K562 (cell line): ENCODE measurements at regions not wholly inside any gene's neighbourhood (a gene's known extent, or its start where the extent isn't known, plus 50 kb on each side); places are given as distances from the start of the nearest gene placed in this dataset.

ENCODE experiments used
- ATAC-seq: fragments of 200-7000 bp; cut with Tn5 transposase; 3 replicates; pipeline ENCODE4 v1.9.1; 2020; ENCODE audit warnings: moderate library complexity
- BruUV-seq: library from RNA; stranded (reverse); fragments of 400-500 nt; replicated peaks from 2 replicates; lab custom pipeline; 2021; lab: Mats Ljungman, UMichigan
- CTCF ChIA-PET: fragments of 300-600 bp; formaldehyde crosslinking; extraction: SDS; loops from one replicate; lab custom pipeline; 2021; ENCODE audit warnings: low intra/inter-chr PET ratio; lab: Yijun Ruan, JAX
- POLR2A ChIA-PET: fragments of 300-600, 350-650 bp; sonication (Branson Sonifier 250); formaldehyde crosslinking; extraction: SDS; loops from one replicate; lab custom pipeline; 2021; ENCODE audit warnings: antibody characterized with exemption, inconsistent platforms; lab: Yijun Ruan, JAX
- DNase-seq, 4 experiments: peaks; one replicate each; pipeline versions ENCODE4 v3.0.0 to v3.0.0-alpha.2; 2011 to 2018; ENCODE audit warnings: low spot score in 3 of 4, mixed read lengths in 3 of 4; ENCODE audit errors: extremely low read depth in 1 of 4
- FAIRE-seq: peaks from 2 replicates; lab custom pipeline; 2011; peaks lifted over from hg19 to GRCh38; lab: Jason Lieb, UNC
- H2AFZ ChIP-seq: 2 replicates; pipeline ENCODE4 v1.6.0; 2011; ENCODE audit warnings: low read depth, low read length, control low read depth, inconsistent platforms
- H3K27ac ChIP-seq: fragments of 200-600 bp; 3 replicates; pipeline ENCODE4 v1.8.0; 2011; ENCODE audit warnings: low read depth, mild to moderate bottlenecking, control low read depth, inconsistent platforms, low read length, moderate library complexity, mixed read lengths; ENCODE audit errors: extremely low read depth
- H3K27me3 ChIP-seq, 2 experiments: fragments of 300-600 bp in 1 of 2; 2 replicates in 1 of 2; 3 replicates in 1 of 2; pipeline versions ENCODE4 v1.6.0 to v1.8.0; 2011; ENCODE audit warnings: inconsistent platforms in 2 of 2, low read length in 2 of 2, mild to moderate bottlenecking in 1 of 2, mixed read lengths in 1 of 2, moderate library complexity in 1 of 2; ENCODE audit not compliant: control insufficient read depth in 2 of 2, insufficient read depth in 2 of 2
- H3K36me3 ChIP-seq: fragments of 300-600 bp; 3 replicates; pipeline ENCODE4 v1.8.0; 2011; ENCODE audit warnings: mild to moderate bottlenecking, low read length, inconsistent platforms; ENCODE audit not compliant: control insufficient read depth, insufficient read depth
- H3K4me1 ChIP-seq, 2 experiments: fragments of 200-600 bp in 1 of 2; replicated peaks in 1 of 2; 2 replicates in 1 of 2; 3 replicates in 1 of 2; pipeline versions ENCODE4 v1.5.1 to v1.8.0; 2011; ENCODE audit warnings: inconsistent platforms in 2 of 2, low read length in 2 of 2, mild to moderate bottlenecking in 1 of 2, mixed read lengths in 1 of 2, moderate library complexity in 1 of 2; ENCODE audit not compliant: control insufficient read depth in 2 of 2, insufficient read depth in 2 of 2
- H3K4me2 ChIP-seq: 2 replicates; pipeline ENCODE4 v1.6.1; 2011; ENCODE audit warnings: low read length, control low read depth, inconsistent platforms, mixed read lengths; ENCODE audit not compliant: insufficient read depth
- H3K4me3 ChIP-seq: fragments of 200-600 bp; sonication (generic), shearing (Covaris generic); 2 replicates; pipeline ENCODE4 v1.5.1; 2016; ENCODE audit warnings: control low read depth, inconsistent platforms
- H3K79me2 ChIP-seq: fragments of 200-600 bp; 3 replicates; pipeline ENCODE4 v1.8.0; 2011; ENCODE audit warnings: low read length, inconsistent platforms; ENCODE audit not compliant: control insufficient read depth, insufficient read depth
- H3K9ac ChIP-seq, 2 experiments: 2 replicates each; pipeline versions ENCODE4 v1.6.0 to v1.6.1; 2011; ENCODE audit warnings: low read depth in 2 of 2, low read length in 2 of 2, control low read depth in 1 of 2, inconsistent platforms in 1 of 2, mild to moderate bottlenecking in 1 of 2, mixed read lengths in 1 of 2; ENCODE audit not compliant: insufficient read depth in 1 of 2
- H3K9me1 ChIP-seq: one replicate; pipeline ENCODE4 v1.6.0; 2011; ENCODE audit warnings: inconsistent platforms, mild to moderate bottlenecking, low read length, moderate library complexity; ENCODE audit not compliant: control insufficient read depth, insufficient read depth
- H3K9me3 ChIP-seq: replicated peaks from 2 replicates; pipeline ENCODE4 v1.5.1; 2011; ENCODE audit warnings: low read depth, low read length, inconsistent platforms; ENCODE audit not compliant: control insufficient read depth, insufficient read depth
- H4K20me1 ChIP-seq: replicated peaks from 2 replicates; pipeline ENCODE4 v1.6.1; 2011; ENCODE audit warnings: low read length, inconsistent platforms, mixed read lengths; ENCODE audit not compliant: control insufficient read depth, insufficient read depth
- CREB1 ChIP-seq, 2 experiments: sonication (generic) in 1 of 2; formaldehyde crosslinking in 1 of 2; IDR thresholded peaks; 2 replicates each; pipeline versions ENCODE4 v1.6.1 to v1.8.0; 2012 to 2022; ENCODE audit warnings: inconsistent platforms in 1 of 2, mild to moderate bottlenecking in 1 of 2, missing genetic modification reagents in 1 of 2, moderate library complexity in 1 of 2
- ETS2 ChIP-seq: IDR thresholded peaks from 2 replicates; pipeline ENCODE4 v1.6.1; 2016; ENCODE audit warnings: borderline replicate concordance, missing genetic modification characterization, mild to moderate bottlenecking, moderate library complexity, missing compliant biosample characterization; ENCODE audit not compliant: poor library complexity, severe bottlenecking
- HLTF ChIP-seq: fragments of 450-650 bp; IDR thresholded peaks from 2 replicates; pipeline ENCODE4 v1.6.1; 2016
- HNRNPK ChIP-seq: fragments of 200-400 bp; formaldehyde crosslinking; IDR thresholded peaks from one replicate; pipeline ENCODE4 v1.6.1; 2018; ENCODE audit warnings: mild to moderate bottlenecking, low read depth, low read length; ENCODE audit not compliant: poor library complexity, severe bottlenecking
- MEIS2 ChIP-seq: fragments of 450-650 bp; IDR thresholded peaks from 2 replicates; pipeline ENCODE4 v1.6.1; 2014; ENCODE audit warnings: mild to moderate bottlenecking; ENCODE audit not compliant: partially characterized antibody
- NFATC3 ChIP-seq: fragments of 450-650 bp; IDR thresholded peaks from 2 replicates; pipeline ENCODE4 v1.6.1; 2017; ENCODE audit warnings: mild to moderate bottlenecking
- ZKSCAN8 ChIP-seq: fragments of 200-800 bp; sonication (Bioruptor generic); IDR thresholded peaks from 2 replicates; pipeline ENCODE4 v1.6.1; 2016; ENCODE audit warnings: missing genetic modification characterization, missing compliant biosample characterization
- ZNF311 ChIP-seq: fragments of 250-450 bp; sonication (Bioruptor Pico); IDR thresholded peaks from 2 replicates; pipeline ENCODE4 v1.4.0; 2020; ENCODE audit warnings: mild to moderate bottlenecking, moderate library complexity
- ZNF407 ChIP-seq: fragments of 450-650 bp; IDR thresholded peaks from 2 replicates; pipeline ENCODE4 v1.6.1; 2016; ENCODE audit warnings: low read depth
- WGBS: fragments of 100-300 bp; shearing (Covaris generic); methylation state at CpG from one replicate; pipeline ENCODE4 v1.1.6; 2016; ENCODE audit warnings: low coverage, mixed read lengths; ENCODE audit not compliant: insufficient coverage; ENCODE audit errors: missing lambda C conversion rate; 5-methylcytosine and 5-hydroxymethylcytosine counted together
- in situ Hi-C: fragments of 300-500 bp; cut with MboI; formaldehyde crosslinking; loops from 4 replicates; pipeline ENCODE4 v1.15.0; 2018; ENCODE audit warnings: inconsistent platforms, mixed read lengths
- intact Hi-C: fragments of 100-400 bp; cut with micrococcal nuclease; formaldehyde crosslinking; loops from 2 replicates; pipeline ENCODE4 v1.14.2; 2022

GRCh38 chr5:74237571-74238145 lies 402.9 kb downstream of the ENC1 start:
- Histone ChIP-seq H3K27ac (no peak overlapping the region), H3K4me3 (no peak overlapping the region), H3K79me2 (no peaks in the 10 kb centered on the region)
- intact Hi-C loops, result no loop called here
- TF ChIP-seq ETS2 (tag) (no peak), CREB1 (IDR thresholded peaks at IDR 0.05) (no peak), CREB1 (CRISPR knock-in tag; IDR thresholded peaks at IDR 0.05) (no peak), HLTF (no peak), HNRNPK (no peak)
- TF ChIP-seq, all 486 proteins: peak for 0
- ATAC-seq (no peak), DNase-seq (no peak), FAIRE-seq (no peak)
- Histone ChIP-seq H3K9me3 (no peaks in the 10 kb centered on the region), H3K9ac (no peak overlapping the region), H3K4me2 (no peak overlapping the region), H3K9me1 (no peaks in the 10 kb centered on the region), H2AFZ (no peak overlapping the region), H3K4me1 (no peaks in the 10 kb centered on the region), H3K36me3 (no peaks in the 10 kb centered on the region), H4K20me1 (no peaks in the 10 kb centered on the region), H3K27me3 (no peaks in the 10 kb centered on the region; a peak in 1 of 5 replicates)
- ChIA-PET CTCF (no interaction called here), POLR2A (no interaction called here)
- in situ Hi-C loops, result no loop called here
- BruUV-seq, result no TSS peak
- 0% methylated on average over 3 of the region's 3 CpGs for WGBS

GRCh38 chr5:74235552-74235951 lies 405.0 kb downstream of the ENC1 start:
- H3K4me1 ChIP-seq, result no peaks in the 10 kb centered on the region
- H3K9ac ChIP-seq, result no peak overlapping the region
- no peaks in the 10 kb centered on the region for H4K20me1 ChIP-seq
- no TSS peak for BruUV-seq
- H3K9me3 ChIP-seq, result no peaks in the 10 kb centered on the region
- in situ Hi-C loops (no loop called here), intact Hi-C loops (no loop called here)
- DNase-seq (no peak), FAIRE-seq (no peak), ATAC-seq (no peak)
- ChIA-PET POLR2A (no interaction called here), CTCF (no interaction called here)
- H3K9me1 ChIP-seq, result no peaks in the 10 kb centered on the region
- no peak overlapping the region for H3K4me3 ChIP-seq
- no peak overlapping the region for H3K27ac ChIP-seq
- H3K4me2 ChIP-seq, result no peak overlapping the region
- no peaks in the 10 kb centered on the region; a peak in 1 of 5 replicates for H3K27me3 ChIP-seq
- no peak overlapping the region for H2AFZ ChIP-seq
- no peaks in the 10 kb centered on the region for H3K79me2 ChIP-seq
- no peaks in the 10 kb centered on the region for H3K36me3 ChIP-seq
- no peak for TF ChIP-seq MEIS2
- TF ChIP-seq ZNF311, result no peak
- no peak for TF ChIP-seq ZNF407
- no peak for TF ChIP-seq NFATC3
- TF ChIP-seq ZKSCAN8 (CRISPR knock-in tag), result no peak
